WERI-Rb-1 (cell line): ENCODE measurements at regions not wholly inside any gene's neighbourhood (a gene's known extent, or its start where the extent isn't known, plus 50 kb on each side); places are given as distances from the start of the nearest gene placed in this dataset.

Source experiments
- DNase-seq: peaks from one replicate; pipeline ENCODE4 v3.0.0-alpha.2; 2020
- H3K27ac ChIP-seq: fragments of 250-450 bp; sonication (Bioruptor Pico); 2 replicates; pipeline ENCODE4 v1.5.1; 2020; ENCODE audit warnings: mild to moderate bottlenecking, moderate library complexity
- H3K27me3 ChIP-seq: fragments of 250-450 bp; sonication (Bioruptor Pico); 2 replicates; pipeline ENCODE4 v1.5.1; 2021; ENCODE audit warnings: mild to moderate bottlenecking, low read depth, moderate library complexity; ENCODE audit not compliant: insufficient read depth, severe bottlenecking
- H3K36me3 ChIP-seq: fragments of 250-450 bp; sonication (Bioruptor Pico); 2 replicates; pipeline ENCODE4 v1.5.1; 2020; ENCODE audit warnings: mild to moderate bottlenecking, moderate library complexity
- H3K4me3 ChIP-seq: 2 replicates; pipeline ENCODE4 v1.5.1; 2011; ENCODE audit warnings: low read depth, mild to moderate bottlenecking, control low read depth, low read length
- H3K9me3 ChIP-seq: fragments of 250-450 bp; sonication (Bioruptor Pico); 2 replicates; pipeline ENCODE4 v1.5.1; 2021; ENCODE audit warnings: mild to moderate bottlenecking, moderate library complexity; ENCODE audit not compliant: severe bottlenecking
- TF ChIP-seq, protein P1 (sequence below): IDR thresholded peaks from 2 replicates; pipeline ENCODE4 v1.5.1; 2011; ENCODE audit warnings: low read depth, mild to moderate bottlenecking, control low read depth, inconsistent platforms, low read length

GRCh38 chr1:113320272-113320671, 70.0 kb upstream of the MAGI3 start:
- no peak for DNase-seq
- H3K4me3 ChIP-seq = no peak overlapping the region
- TF ChIP-seq, protein P1, sequence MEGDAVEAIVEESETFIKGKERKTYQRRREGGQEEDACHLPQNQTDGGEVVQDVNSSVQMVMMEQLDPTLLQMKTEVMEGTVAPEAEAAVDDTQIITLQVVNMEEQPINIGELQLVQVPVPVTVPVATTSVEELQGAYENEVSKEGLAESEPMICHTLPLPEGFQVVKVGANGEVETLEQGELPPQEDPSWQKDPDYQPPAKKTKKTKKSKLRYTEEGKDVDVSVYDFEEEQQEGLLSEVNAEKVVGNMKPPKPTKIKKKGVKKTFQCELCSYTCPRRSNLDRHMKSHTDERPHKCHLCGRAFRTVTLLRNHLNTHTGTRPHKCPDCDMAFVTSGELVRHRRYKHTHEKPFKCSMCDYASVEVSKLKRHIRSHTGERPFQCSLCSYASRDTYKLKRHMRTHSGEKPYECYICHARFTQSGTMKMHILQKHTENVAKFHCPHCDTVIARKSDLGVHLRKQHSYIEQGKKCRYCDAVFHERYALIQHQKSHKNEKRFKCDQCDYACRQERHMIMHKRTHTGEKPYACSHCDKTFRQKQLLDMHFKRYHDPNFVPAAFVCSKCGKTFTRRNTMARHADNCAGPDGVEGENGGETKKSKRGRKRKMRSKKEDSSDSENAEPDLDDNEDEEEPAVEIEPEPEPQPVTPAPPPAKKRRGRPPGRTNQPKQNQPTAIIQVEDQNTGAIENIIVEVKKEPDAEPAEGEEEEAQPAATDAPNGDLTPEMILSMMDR = no peak

GRCh38 chr1:113320972-113321680, 69.2 kb upstream of the MAGI3 start:
- Histone ChIP-seq H3K4me3 (no peak overlapping the region), H3K27ac (no peak overlapping the region), H3K9me3 (no peaks in the 10 kb centered on the region), H3K36me3 (no peaks in the 10 kb centered on the region), H3K27me3 (no peaks in the 10 kb centered on the region)
- DNase-seq = no peak
- TF ChIP-seq, protein P1 = no peak

More at GRCh38 chr1:113320272-113320671, 70.0 kb upstream of the MAGI3 start:
- peaks cover 3% of the 10 kb centered on the region for H3K27me3 ChIP-seq
- H3K36me3 ChIP-seq = no peaks in the 10 kb centered on the region
- no peaks in the 10 kb centered on the region for H3K9me3 ChIP-seq
- no peak overlapping the region for H3K27ac ChIP-seq

GRCh38 chr1:113321771-113322387, 68.4 kb upstream of the MAGI3 start:
- no peak overlapping the region for H3K4me3 ChIP-seq

DNA sequence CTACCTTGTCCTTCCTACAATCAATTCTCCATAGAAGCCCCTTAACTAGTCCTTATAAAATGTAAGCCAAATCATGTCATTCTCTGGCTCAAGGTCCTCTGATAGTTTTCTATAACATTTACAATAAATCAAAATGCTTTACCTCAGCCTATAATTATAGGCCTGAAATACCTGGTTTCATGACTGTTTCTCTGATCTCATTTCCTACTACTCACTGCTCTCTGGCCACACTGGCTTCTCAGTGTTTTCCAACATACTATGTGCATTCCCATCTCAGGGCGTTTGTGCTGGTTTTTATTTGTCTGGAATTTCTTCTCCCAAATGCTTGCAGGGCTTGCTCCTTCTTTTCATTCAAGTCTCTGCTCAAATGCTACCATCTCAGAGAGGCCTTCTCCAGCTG, 67.9 kb upstream of the MAGI3 start:
- Histone ChIP-seq H3K36me3 (no peaks in the 10 kb centered on the region), H3K27me3 (no peaks in the 10 kb centered on the region), H3K4me3 (no peak overlapping the region), H3K9me3 (no peaks in the 10 kb centered on the region), H3K27ac (no peak overlapping the region)
- TF ChIP-seq, protein P1 = no peak
- DNase-seq = no peak

More at GRCh38 chr1:113321771-113322387, 68.4 kb upstream of the MAGI3 start:
- Histone ChIP-seq H3K27ac (no peak overlapping the region), H3K36me3 (no peaks in the 10 kb centered on the region), H3K27me3 (no peaks in the 10 kb centered on the region), H3K9me3 (no peaks in the 10 kb centered on the region)
- TF ChIP-seq, protein P1 = no peak
- no peak for DNase-seq

DNA sequence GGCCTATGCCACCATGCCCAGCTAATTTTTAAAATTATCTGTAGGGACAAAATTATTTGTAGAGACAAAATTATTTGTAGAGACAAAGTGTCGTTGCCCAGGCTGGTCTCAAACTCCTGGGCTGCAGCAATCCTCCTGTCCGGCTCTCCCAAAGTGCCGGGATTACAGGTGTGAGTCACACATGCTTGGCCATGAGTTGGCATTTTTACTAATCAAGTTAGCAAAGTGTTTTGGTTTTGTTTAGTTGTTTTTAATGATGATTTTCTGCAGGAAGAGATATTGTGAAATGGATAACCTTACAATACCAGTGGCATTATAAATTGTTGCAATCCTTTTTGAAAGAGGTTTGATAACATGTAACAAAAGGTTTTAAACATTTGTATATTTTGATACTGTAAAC, 65.3 kb upstream of the MAGI3 start:
- no peaks in the 10 kb centered on the region for H3K9me3 ChIP-seq
- H3K4me3 ChIP-seq = no peak overlapping the region
- H3K27me3 ChIP-seq = no peaks in the 10 kb centered on the region
- TF ChIP-seq, protein P1 = no peak
- no peaks in the 10 kb centered on the region for H3K36me3 ChIP-seq
- H3K27ac ChIP-seq = no peak overlapping the region
- DNase-seq = no peak
